Stimulated activated CD4-positive, alpha-beta T cell treated with anti-CD3 and anti-CD28 coated beads, Interleukin-15, amount 100 ng/mL, for 48 hours (primary cell): ENCODE measurements at regions not wholly inside any gene's neighbourhood (a gene's known extent, or its start where the extent isn't known, plus 50 kb on each side); places are given as distances from the start of the nearest gene placed in this dataset.

Experiments
- DNase-seq, 2 donors: peaks; one replicate each; pipeline ENCODE4 v3.0.0-alpha.2; 2020; ENCODE audit warnings: low read depth in 2 of 2

- no peak for DNase-seq
Measured at GRCh38 chr11:92861634-92862033, 107.8 kb upstream of the MTNR1B start.

- no peak for DNase-seq
Measured at GRCh38 chr11:92865352-92865751, 104.1 kb upstream of the MTNR1B start.

GRCh38 chr11:92866679-92867282 is 102.7 kb upstream of the MTNR1B start:
- DNase-seq: no peak

GRCh38 chr11:92867913-92868619 is 101.4 kb upstream of the MTNR1B start:
- DNase-seq: no peak

- DNase-seq: no peak
Measured at GRCh38 chr11:92869716-92870115, 99.7 kb upstream of the MTNR1B start.

- no peak for DNase-seq
Measured at GRCh38 chr11:92870196-92870832, 99.1 kb upstream of the MTNR1B start.

GRCh38 chr11:92873551-92873950 is 95.9 kb upstream of the MTNR1B start:
- no peak for DNase-seq

- DNase-seq: no peak
Measured at GRCh38 chr11:92875473-92875872, 94.0 kb upstream of the MTNR1B start.

GRCh38 chr11:92879086-92879485 is 90.4 kb upstream of the MTNR1B start:
- DNase-seq: no peak

- no peak for DNase-seq
Measured at GRCh38 chr11:92880381-92880780, 89.1 kb upstream of the MTNR1B start.

GRCh38 chr11:92881940-92882450 is 87.5 kb upstream of the MTNR1B start:
- DNase-seq: no peak

GRCh38 chr11:92882828-92883611 is 86.4 kb upstream of the MTNR1B start:
- no peak for DNase-seq

- no peak for DNase-seq
Measured at GRCh38 chr11:92885600-92885999, 83.9 kb upstream of the MTNR1B start.

GRCh38 chr11:92886243-92886905 is 83.1 kb upstream of the MTNR1B start:
- DNase-seq: peak in 1 of 2 donors; percentile 3

- DNase-seq: no peak
Measured at GRCh38 chr11:92888696-92889095, 80.8 kb upstream of the MTNR1B start.

GRCh38 chr11:92890846-92891245 is 78.6 kb upstream of the MTNR1B start:
- DNase-seq: no peak

- no peak for DNase-seq
Measured at GRCh38 chr11:92892802-92893684, 76.4 kb upstream of the MTNR1B start.

- no peak for DNase-seq
Measured at GRCh38 chr11:92894197-92894596, 75.3 kb upstream of the MTNR1B start.

- DNase-seq: no peak
Measured at GRCh38 chr11:92897487-92897886, 72.0 kb upstream of the MTNR1B start.

- DNase-seq: no peak
Measured at GRCh38 chr11:92902417-92902816, 67.0 kb upstream of the MTNR1B start.

- DNase-seq: no peak
Measured at GRCh38 chr11:92907671-92908070, 61.8 kb upstream of the MTNR1B start.
